MM.1S (cell line): ENCODE measurements at regions not wholly inside any gene's neighbourhood (a gene's known extent, or its start where the extent isn't known, plus 50 kb on each side); places are given as distances from the start of the nearest gene placed in this dataset.

Experiments used
- DNase-seq: peaks from one replicate; pipeline ENCODE4 v3.0.0-alpha.2; 2015
- H2AFZ ChIP-seq: fragments of 300-600 bp; sonication (generic); 2 replicates; pipeline ENCODE4 v1.6.0; 2016; ENCODE audit warnings: antibody characterized with exemption, low read length
- H3F3A ChIP-seq: fragments of 300-600 bp; sonication (generic); 2 replicates; pipeline ENCODE4 v1.6.1; 2016; ENCODE audit warnings: mild to moderate bottlenecking, antibody characterized with exemption, low read length, moderate library complexity, mixed read lengths; ENCODE audit not compliant: insufficient read depth
- H3K27ac ChIP-seq: fragments of 300-600 bp; sonication (generic); 2 replicates; pipeline ENCODE4 v1.5.1; 2016; ENCODE audit warnings: mild to moderate bottlenecking, low read length
- H3K27me3 ChIP-seq: fragments of 300-600 bp; sonication (generic); replicated peaks from 2 replicates; pipeline ENCODE4 v1.6.0; 2016; ENCODE audit warnings: low read length; ENCODE audit not compliant: insufficient read depth
- H3K36me3 ChIP-seq: fragments of 300-600 bp; sonication (generic); replicated peaks from 2 replicates; pipeline ENCODE4 v1.6.1; 2016; ENCODE audit warnings: mild to moderate bottlenecking, low read length, mixed read lengths; ENCODE audit not compliant: insufficient read depth
- H3K4me1 ChIP-seq: fragments of 300-600 bp; sonication (generic); 2 replicates; pipeline ENCODE4 v1.6.1; 2016; ENCODE audit warnings: low read length, mixed read lengths
- H3K4me2 ChIP-seq: fragments of 300-600 bp; sonication (generic); 2 replicates; pipeline ENCODE4 v1.6.0; 2016; ENCODE audit warnings: low read depth, low read length
- H3K4me3 ChIP-seq: fragments of 300-600 bp; sonication (generic); 2 replicates; pipeline ENCODE4 v1.5.1; 2016; ENCODE audit warnings: low read length, mixed read lengths
- H3K79me2 ChIP-seq: fragments of 300-600 bp; sonication (generic); 2 replicates; pipeline ENCODE4 v1.6.1; 2016; ENCODE audit warnings: mixed run types, low read length, mixed read lengths
- H3K9ac ChIP-seq: fragments of 300-600 bp; sonication (generic); 2 replicates; pipeline ENCODE4 v1.6.1; 2016; ENCODE audit warnings: low read length, mixed read lengths
- H3K9me2 ChIP-seq: fragments of 300-600 bp; sonication (generic); replicated peaks from 2 replicates; pipeline ENCODE4 v1.6.1; 2016; ENCODE audit warnings: mild to moderate bottlenecking, low read length, mixed read lengths; ENCODE audit not compliant: insufficient read depth
- H3K9me3 ChIP-seq: fragments of 300-600 bp; sonication (generic); replicated peaks from 2 replicates; pipeline ENCODE4 v1.6.1; 2016; ENCODE audit warnings: mild to moderate bottlenecking, low read length, mixed read lengths; ENCODE audit not compliant: insufficient read depth
- H4K20me1 ChIP-seq: fragments of 300-600 bp; sonication (generic); 2 replicates; pipeline ENCODE4 v1.6.1; 2016; ENCODE audit warnings: mild to moderate bottlenecking, low read length, moderate library complexity, mixed read lengths; ENCODE audit not compliant: insufficient read depth
- CTCF ChIP-seq: fragments of 300-600 bp; sonication (generic); IDR thresholded peaks from 2 replicates; pipeline ENCODE4 v1.5.1; 2016; ENCODE audit warnings: antibody characterized with exemption, low read length, mixed read lengths
- EZH2 ChIP-seq: fragments of 300-600 bp; sonication (generic); optimal IDR thresholded peaks from 2 replicates; pipeline ENCODE3; 2017; ENCODE audit warnings: low read depth, mild to moderate bottlenecking, antibody characterized with exemption, low read length, mixed read lengths
- EZH2phosphoT487 ChIP-seq: fragments of 300-600 bp; sonication (generic); IDR thresholded peaks from 2 replicates; pipeline ENCODE4 v1.6.1; 2018; ENCODE audit warnings: antibody characterized with exemption, low read length

DNA sequence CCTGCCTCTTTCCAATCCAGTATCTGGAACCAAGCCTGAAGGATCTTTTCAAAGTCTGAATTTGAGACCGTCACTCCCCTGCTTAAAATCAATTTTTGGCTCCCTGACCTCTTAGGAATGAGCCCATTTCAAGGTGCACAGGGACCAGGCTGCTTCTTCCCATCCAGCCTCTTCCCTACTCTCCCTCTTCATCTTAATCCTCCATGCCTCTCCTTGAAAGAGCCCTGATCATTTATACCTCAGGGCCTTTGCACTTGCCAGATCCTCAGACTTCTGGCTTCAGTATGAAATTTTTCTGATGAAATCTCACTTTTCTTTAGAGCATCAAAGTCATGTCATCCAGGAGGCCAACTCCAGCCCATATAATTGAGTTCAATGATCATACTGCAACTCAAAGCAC lies 399.5 kb upstream of the CELF2 start:
- no peaks in the 10 kb centered on the region for H3K79me2 ChIP-seq
- no peak for DNase-seq
- no peak overlapping the region for H3K4me2 ChIP-seq
- TF ChIP-seq EZH2 (no peak), CTCF (no peak), EZH2phosphoT487 (no peak)
- no peaks in the 10 kb centered on the region for H3F3A ChIP-seq
- no peaks in the 10 kb centered on the region for H3K4me1 ChIP-seq
- H3K27me3 ChIP-seq = no peaks in the 10 kb centered on the region
- H3K9me3 ChIP-seq = no peaks in the 10 kb centered on the region
- H4K20me1 ChIP-seq = no peaks in the 10 kb centered on the region
- no peak overlapping the region for H3K4me3 ChIP-seq
- H3K9ac ChIP-seq = no peak overlapping the region
- H3K27ac ChIP-seq = no peak overlapping the region
- no peaks in the 10 kb centered on the region for H3K9me2 ChIP-seq
- no peaks in the 10 kb centered on the region for H3K36me3 ChIP-seq
- no peak overlapping the region for H2AFZ ChIP-seq

GRCh38 chr10:10623958-10624566 lies 393.6 kb upstream of the CELF2 start:
- DNase-seq = no peak
- Histone ChIP-seq H3K79me2 (no peaks in the 10 kb centered on the region), H3K9me2 (no peaks in the 10 kb centered on the region), H3K4me2 (no peak overlapping the region), H3K27me3 (no peaks in the 10 kb centered on the region), H3K27ac (no peak overlapping the region), H3K4me3 (no peak overlapping the region), H3K9ac (no peak overlapping the region), H4K20me1 (no peaks in the 10 kb centered on the region), H3F3A (no peaks in the 10 kb centered on the region), H3K4me1 (no peaks in the 10 kb centered on the region), H3K36me3 (no peaks in the 10 kb centered on the region), H3K9me3 (no peaks in the 10 kb centered on the region), H2AFZ (no peak overlapping the region)
- TF ChIP-seq CTCF (no peak), EZH2phosphoT487 (no peak), EZH2 (no peak)

GRCh38 chr10:10624567-10624962 lies 393.1 kb upstream of the CELF2 start:
- Histone ChIP-seq H3F3A (no peaks in the 10 kb centered on the region), H3K4me3 (no peak overlapping the region), H3K27ac (no peak overlapping the region), H3K4me1 (no peaks in the 10 kb centered on the region), H3K79me2 (no peaks in the 10 kb centered on the region), H4K20me1 (no peaks in the 10 kb centered on the region), H3K9me3 (no peaks in the 10 kb centered on the region), H3K9ac (no peak overlapping the region), H3K9me2 (no peaks in the 10 kb centered on the region), H3K4me2 (no peak overlapping the region), H3K36me3 (no peaks in the 10 kb centered on the region), H2AFZ (no peak overlapping the region), H3K27me3 (no peaks in the 10 kb centered on the region)
- TF ChIP-seq EZH2phosphoT487 (no peak), EZH2 (no peak), CTCF (no peak)
- no peak for DNase-seq
